Mesothelial cell of epicardium (in vitro differentiated cells): ENCODE measurements at regions not wholly inside any gene's neighbourhood (a gene's known extent, or its start where the extent isn't known, plus 50 kb on each side); places are given as distances from the start of the nearest gene placed in this dataset.

Experiments used
- DNase-seq, 2 experiments: peaks; one replicate each; pipeline ENCODE4 v3.0.0; 2021; ENCODE audit warnings: low spot score in 2 of 2; ENCODE audit not compliant: unreplicated experiment in 2 of 2
- H3K27ac Mint-ChIP-seq: 2 replicates; pipeline ENCODE4 v1.8.0; 2021; ENCODE audit warnings: mixed read lengths
- H3K27me3 Mint-ChIP-seq: 2 replicates; pipeline ENCODE4 v1.8.0; 2021; ENCODE audit warnings: low read depth, mixed read lengths
- H3K36me3 Mint-ChIP-seq: 2 replicates; pipeline ENCODE4 v1.8.0; 2021; ENCODE audit warnings: mixed read lengths
- H3K4me1 Mint-ChIP-seq: 2 replicates; pipeline ENCODE4 v1.8.0; 2021; ENCODE audit warnings: mixed read lengths
- H3K4me3 Mint-ChIP-seq: 2 replicates; pipeline ENCODE4 v1.8.0; 2021; ENCODE audit warnings: mild to moderate bottlenecking, moderate library complexity, mixed read lengths
- H3K9me3 Mint-ChIP-seq: 2 replicates; pipeline ENCODE4 v1.8.0; 2021; ENCODE audit warnings: mixed read lengths
- CTCF ChIP-seq: fragments of 200-600 bp; sonication (generic); IDR thresholded peaks from one replicate; pipeline ENCODE4 v1.5.0; 2021; ENCODE audit warnings: antibody characterized with exemption; ENCODE audit not compliant: unreplicated experiment

- Mint-ChIP-seq H3K4me1 (peaks cover 44% of the 10 kb centered on the region), H3K36me3 (no peaks in the 10 kb centered on the region), H3K4me3 (no peak overlapping the region), H3K27ac (no peak overlapping the region), H3K9me3 (no peaks in the 10 kb centered on the region), H3K27me3 (no peaks in the 10 kb centered on the region)
- TF ChIP-seq CTCF, result no peak
- no peak for DNase-seq
These were observed 333.0 kb upstream of the RARB start for GRCh38 chr3:25094932-25095685.

GRCh38 chr3:25096536-25096935, 331.5 kb upstream of the RARB start:
- Mint-ChIP-seq H3K4me1 (peaks cover 35% of the 10 kb centered on the region), H3K27me3 (no peaks in the 10 kb centered on the region), H3K9me3 (peaks cover 6% of the 10 kb centered on the region), H3K36me3 (no peaks in the 10 kb centered on the region), H3K27ac (no peak overlapping the region), H3K4me3 (no peak overlapping the region)
- TF ChIP-seq CTCF, result no peak
- DNase-seq, result no peak

GRCh38 chr3:25097023-25097422, 331.0 kb upstream of the RARB start:
- H3K4me1 Mint-ChIP-seq, result peaks cover 31% of the 10 kb centered on the region
- H3K4me3 Mint-ChIP-seq, result no peak overlapping the region
- TF ChIP-seq CTCF, result no peak
- no peaks in the 10 kb centered on the region for H3K27me3 Mint-ChIP-seq
- H3K9me3 Mint-ChIP-seq, result peaks cover 6% of the 10 kb centered on the region
- H3K27ac Mint-ChIP-seq, result no peak overlapping the region
- DNase-seq, result no peak
- H3K36me3 Mint-ChIP-seq, result no peaks in the 10 kb centered on the region

- Mint-ChIP-seq H3K4me3 (no peak overlapping the region), H3K27me3 (no peaks in the 10 kb centered on the region), H3K36me3 (no peaks in the 10 kb centered on the region), H3K9me3 (peaks cover 6% of the 10 kb centered on the region), H3K27ac (no peak overlapping the region), H3K4me1 (peaks cover 40% of the 10 kb centered on the region)
- TF ChIP-seq CTCF, result no peak
- DNase-seq, result no peak
These were observed 328.4 kb upstream of the RARB start for GRCh38 chr3:25099666-25100065.

GRCh38 chr3:25103391-25103790, 324.7 kb upstream of the RARB start:
- H3K9me3 Mint-ChIP-seq, result peaks cover 6% of the 10 kb centered on the region
- no peak for TF ChIP-seq CTCF
- no peaks in the 10 kb centered on the region for H3K36me3 Mint-ChIP-seq

More at GRCh38 chr3:25103391-25103790, 324.7 kb upstream of the RARB start:
- no peak overlapping the region for H3K27ac Mint-ChIP-seq
- peaks cover 43% of the 10 kb centered on the region for H3K4me1 Mint-ChIP-seq
- H3K4me3 Mint-ChIP-seq, result no peak overlapping the region
- no peak for DNase-seq
- H3K27me3 Mint-ChIP-seq, result no peaks in the 10 kb centered on the region
